DMS153 (cell line): ENCODE measurements at regions not wholly inside any gene's neighbourhood (a gene's known extent, or its start where the extent isn't known, plus 50 kb on each side); places are given as distances from the start of the nearest gene placed in this dataset.
"Not testable (repeated sequence)": the region's sequence is repeated elsewhere in the genome, so short reads cannot be mapped to it uniquely, and the experiment has no call there.

Experiments used
- DNase-seq: peaks from one replicate; lab custom pipeline; 2025; lab: John Stamatoyannopoulos, UW

DNA sequence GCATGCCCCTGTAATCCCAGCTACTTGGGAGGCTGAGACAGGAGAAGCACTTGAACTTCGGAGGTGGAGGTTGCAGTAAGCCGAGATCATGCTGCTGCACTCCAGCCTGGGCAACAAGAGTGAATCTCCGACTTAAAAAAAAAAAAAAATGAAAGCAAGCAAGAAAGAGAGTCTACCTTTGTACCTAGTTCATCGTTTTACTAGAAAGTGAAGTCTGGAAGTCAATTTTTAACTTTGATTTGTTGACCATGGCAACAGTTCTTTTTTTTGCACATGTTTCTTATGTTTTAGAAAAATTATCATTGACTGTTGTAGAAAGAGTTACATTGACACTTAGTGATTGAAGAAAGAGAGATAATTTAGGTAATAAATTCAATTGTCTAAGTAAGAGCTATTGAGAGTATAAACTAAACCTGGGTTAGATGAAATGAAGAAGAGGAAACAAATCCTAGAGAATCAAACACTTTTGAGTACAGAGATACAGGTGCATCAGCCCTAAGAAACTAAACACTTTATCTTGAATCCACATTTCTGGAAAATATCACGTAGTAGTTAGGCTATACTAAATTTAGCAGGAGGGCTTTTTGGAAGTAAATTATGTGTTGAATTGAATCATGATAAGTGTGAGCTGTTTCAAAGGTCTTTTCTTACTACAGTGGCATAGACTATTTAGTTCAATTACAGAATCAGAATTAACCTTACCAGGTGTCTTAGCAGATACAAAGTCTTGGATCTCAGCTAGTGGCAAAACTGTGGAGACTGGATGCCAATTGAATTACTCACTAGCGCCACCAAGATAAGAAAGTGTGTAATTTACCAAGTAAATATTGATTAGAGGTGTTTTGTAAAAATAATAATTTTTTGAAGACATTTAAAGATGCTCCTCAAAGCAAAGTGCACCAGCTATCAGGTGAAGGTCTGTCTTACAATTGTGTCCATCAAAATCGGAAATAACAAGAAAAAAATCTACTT, 303.4 kb upstream of the NRXN1 start:
- DNase-seq = no peak

DNA sequence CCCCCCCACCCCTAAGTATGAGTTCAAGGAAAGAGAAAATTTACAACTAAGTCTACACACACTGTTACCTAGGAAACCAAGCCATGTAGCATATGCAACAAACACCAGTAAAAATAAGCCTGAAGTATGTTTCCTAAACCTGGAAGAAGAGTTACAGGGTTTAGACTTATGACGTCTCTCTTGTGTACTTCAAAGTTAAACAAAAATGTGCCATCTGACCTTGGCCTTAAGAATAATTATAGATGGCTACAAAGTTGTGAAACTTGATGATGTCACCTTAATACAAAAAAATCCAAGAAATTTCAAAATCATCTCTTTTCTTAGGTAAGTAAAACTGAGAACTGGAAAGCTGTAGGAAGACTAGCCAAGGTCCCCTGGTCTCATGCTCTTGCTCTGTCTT, 297.6 kb upstream of the NRXN1 start:
- no peak for DNase-seq

DNA sequence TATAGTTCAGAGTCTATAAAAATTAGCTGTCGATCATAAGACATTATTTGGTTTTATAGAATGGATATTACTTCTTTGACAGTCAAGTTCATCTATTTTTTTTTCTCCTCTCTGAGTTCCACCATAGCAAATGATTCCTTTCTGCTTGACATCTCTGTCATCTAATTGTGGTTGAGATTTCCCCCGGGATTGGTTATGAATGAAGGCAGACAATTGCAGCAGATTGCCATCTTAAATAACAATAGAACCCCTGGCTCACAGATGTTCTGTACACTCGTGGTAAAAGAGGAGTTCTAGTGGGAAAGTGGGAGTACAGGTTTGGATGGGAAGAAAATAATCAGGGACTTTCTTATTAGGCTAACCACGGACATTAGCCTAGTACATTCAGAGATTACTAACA, 292.1 kb upstream of the NRXN1 start:
- no peak for DNase-seq

DNA sequence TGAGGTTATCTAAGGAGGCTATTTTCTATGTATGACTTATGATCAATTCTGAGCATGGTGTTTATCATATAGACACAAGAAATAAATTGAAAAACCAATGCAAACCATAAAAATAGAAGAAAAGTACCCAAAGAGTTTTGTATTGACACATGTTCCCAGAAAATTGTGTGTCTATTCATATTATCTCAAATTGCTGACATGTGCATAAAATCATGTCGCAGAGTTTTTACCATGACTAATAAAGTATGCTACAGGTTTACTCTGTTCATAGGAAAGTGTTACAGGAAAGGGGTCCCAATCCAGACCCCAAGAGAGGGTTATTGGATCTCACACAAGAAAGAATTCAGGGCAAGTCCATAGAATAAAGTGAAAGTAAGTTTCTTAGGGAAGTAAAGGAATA, 290.7 kb upstream of the NRXN1 start:
- DNase-seq = no peak

DNA sequence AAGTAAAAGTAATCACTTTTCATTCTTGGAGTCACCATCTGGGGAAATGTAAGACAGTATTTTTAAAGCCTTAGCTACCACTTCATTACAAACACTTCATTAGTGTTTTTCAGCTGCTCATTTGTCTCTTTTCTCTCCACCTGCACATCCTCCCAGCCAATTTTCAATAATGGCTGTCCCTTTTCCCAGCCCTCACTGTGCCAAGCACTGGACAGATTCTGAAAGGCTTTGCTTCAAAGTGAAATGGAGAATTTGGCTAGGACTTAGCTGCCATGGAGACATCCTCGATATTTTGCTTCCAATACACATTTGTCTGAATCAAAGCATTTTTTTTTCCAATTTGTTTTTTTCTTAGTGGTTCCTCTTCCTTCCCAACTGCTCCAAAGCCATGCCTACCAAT, 272.4 kb upstream of the NRXN1 start:
- no peak for DNase-seq

DNA sequence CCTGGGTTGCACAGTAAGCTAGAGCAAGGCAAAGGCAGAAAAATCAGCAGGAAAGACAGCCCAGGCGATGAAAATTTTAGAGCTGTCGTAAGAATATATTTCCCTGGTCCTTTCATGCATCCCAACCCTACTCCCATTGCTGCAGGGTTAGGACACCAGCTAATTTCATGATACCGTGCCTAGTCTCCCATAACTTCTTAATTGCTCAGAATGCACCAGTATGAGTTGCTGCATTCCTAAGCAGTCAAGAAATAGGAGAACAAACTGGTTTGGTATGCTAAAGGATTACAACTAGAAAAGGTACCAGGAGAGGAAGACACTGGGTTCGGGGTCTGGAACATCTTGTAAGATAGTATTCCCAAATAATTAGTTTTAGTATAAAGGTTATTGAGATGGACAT, 269.4 kb upstream of the NRXN1 start:
- DNase-seq = no peak

DNA sequence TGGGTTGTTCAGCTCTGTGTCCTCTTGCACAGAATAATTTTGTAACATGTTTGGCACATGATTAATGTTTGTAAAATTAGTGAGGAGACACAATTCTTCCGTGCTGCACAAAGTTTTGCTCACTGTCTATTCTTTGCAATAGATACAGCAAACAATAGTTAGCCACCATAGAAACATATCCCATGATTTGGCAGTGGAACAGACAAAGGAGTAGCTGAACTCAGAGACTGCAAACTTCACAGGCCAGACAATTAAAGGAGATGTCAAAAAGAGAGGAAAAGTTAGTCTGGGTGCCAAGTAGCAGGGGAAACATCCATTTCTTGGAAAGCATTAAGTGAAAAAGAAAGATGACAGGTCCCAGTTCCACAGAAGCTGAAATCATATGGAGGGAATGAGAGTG, 267.4 kb upstream of the NRXN1 start:
- no peak for DNase-seq

DNA sequence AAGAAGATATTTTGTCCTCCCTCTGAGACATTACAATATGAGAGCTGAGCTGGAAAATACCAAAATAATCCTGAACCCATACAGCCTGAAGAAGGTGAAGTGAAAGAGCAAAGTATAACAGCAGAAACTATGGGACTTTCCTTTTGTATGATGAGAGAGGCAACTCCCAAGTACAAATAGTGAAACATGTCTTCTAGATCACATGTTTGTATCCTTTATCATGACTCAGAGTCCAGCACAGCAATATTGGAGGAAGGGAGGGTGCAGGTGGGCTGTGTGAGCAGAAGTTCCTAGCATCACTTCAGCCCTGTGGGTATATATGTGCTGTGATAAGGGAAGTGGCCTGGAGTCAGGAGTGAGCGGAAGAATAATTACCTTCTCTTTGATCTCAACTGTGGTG, 265.6 kb upstream of the NRXN1 start:
- DNase-seq = no peak

DNA sequence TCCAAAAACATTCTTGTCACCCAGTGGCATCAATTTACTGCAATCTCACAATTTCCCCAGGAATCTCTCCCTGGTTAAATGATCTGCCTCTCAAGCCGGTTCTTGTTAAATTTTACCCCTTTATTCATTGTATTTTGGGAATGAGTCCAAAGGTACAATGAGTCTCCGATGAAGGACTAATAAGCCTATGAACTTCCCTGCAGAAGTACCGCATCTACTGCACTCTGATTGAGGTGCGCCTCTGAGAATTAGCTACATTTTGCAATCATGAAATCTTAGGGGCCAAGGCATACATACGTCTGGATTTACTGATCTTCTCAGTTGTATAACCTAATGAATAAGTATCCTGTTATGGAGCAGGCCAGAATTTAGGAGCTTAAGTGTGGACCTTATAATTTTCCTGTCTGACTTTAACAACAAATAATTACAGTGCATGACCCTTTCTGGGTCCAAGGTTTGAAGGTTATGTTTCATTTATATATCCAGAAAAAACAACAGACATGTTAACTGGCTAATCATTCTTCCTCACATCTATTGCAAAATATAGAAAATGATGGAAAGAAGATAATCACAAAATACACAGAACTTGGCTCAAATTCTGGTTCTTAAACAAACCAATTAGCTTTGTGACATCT, 261.8 kb upstream of the NRXN1 start:
- DNase-seq = no peak

DNA sequence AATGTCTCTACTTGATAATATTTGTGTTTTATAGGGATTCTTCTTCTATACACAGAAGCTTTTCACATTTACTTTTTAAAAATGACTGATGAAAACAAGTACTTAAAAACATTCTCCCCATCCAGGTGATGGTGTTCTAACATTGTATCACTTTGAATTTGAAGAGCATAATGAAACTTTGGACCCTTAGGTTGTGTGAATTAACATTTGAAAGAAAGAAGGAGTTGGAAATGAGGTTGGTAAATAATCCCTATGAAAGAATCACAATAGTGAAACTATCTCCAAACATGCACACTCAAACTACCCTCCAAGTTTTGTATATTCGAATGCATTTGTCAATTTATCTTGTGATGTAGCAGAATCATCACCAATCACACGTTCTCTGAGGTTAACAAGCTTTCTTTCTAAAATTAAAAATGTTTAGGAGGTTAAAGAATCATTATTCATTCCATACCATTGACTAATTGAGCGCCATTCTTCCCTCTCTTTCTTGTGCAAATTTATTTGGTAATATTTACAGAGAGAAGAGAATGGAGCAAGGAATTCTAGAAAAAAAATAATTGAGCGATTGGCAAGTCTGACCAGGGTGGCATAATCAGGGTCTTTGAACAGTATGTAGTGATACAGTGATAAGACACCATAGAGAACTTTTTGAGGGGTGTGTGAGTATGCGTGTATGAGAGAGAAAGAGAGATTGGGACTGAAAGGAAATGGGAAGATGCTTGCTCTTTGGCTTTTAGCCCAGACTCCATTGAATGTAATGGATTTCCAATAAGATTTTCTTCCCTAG, 260.0 kb upstream of the NRXN1 start:
- no peak for DNase-seq

DNA sequence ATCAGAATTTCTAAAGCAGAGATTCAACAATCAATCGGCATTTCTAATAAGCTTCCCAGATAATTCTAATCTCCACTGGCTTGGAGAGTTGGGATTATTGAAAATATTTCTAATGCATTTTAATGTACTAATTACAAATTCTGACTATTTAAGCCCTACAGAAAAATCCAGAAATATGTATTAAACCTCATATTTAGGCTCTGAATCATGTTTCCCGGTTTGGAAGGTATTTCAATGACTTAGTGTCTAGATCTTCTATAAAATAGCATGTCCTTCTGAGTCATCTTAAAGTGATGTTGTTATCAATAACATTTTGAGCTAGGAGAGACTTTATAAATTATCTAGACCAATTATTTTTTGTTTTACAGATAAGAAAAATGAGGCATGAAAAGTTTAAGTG, 258.8 kb upstream of the NRXN1 start:
- no peak for DNase-seq

DNA sequence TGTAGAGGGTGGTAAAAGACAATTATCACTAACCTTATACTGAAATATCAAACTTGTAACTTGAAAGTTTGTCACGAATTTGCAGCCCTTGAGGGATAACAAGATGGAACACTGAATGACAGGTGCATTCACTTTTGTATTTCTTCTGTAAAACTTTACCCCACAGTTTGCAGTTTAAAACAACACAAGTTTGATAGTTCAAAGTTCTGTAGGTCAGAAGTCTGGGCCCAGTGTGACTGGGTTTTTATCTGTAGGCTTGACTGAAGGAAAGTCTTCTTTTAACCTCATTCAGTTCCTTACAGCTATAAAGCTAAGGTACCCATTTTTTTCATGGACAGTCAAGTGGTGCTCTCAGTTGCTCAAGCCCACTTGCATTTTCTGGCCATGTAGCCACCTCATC, 257.1 kb upstream of the NRXN1 start:
- DNase-seq = no peak

DNA sequence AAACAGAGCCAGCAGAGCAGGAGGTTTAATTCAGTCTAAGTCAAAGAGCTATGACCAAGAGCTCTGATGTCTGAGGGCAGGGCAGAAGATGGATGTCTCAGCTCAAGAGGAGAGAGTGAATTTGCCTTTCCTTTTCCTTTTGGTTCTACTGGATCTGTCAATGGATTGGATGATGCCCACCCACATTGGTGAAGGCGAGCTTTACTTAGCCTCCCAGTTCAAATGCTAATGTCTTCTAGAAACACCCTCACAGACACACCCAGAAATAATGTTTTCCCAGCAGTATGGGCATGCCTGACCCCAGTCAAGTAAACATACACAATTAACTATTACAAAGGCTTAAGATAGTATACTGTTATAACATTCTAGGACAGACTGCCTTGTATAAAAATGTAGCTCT, 236.3 kb upstream of the NRXN1 start:
- DNase-seq = no peak

DNA sequence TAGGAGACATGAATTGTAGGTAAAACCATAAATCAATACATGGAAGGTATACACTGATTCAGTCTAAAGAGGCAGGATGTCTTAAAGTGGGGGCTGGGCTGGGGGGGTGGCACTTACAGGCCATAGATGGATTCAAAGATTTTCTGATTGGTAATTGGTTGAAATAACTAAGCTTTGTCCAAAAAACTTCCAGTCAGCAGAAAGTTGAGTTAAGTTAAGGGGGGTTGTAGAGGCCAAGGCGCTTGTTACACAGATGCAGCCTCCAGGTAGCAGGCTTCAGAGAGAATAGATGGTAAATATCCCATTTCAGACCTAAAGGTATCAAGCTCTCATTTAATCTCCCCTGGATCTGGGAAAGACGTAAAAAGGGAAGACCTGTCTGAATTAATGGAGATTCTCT, 233.6 kb upstream of the NRXN1 start:
- DNase-seq = no peak

DNA sequence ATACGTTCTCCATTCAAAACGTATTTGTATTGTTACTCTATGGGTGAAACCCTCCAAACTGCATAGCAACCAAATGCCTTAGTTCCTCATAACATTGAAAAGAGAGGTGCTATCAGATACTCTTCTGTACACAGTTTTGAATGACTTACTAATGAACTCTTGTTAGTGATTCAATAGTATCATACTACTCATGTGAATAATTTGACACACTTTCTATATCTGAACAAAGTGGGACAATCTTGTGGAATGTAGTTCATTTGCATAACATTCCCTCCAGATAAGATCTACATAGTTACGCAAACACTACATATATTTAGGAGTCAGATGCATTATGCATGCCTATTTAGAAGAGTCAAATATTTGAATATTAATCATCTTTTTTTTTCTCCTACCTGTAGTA, 232.0 kb upstream of the NRXN1 start:
- peak; percentile 82 for DNase-seq

DNA sequence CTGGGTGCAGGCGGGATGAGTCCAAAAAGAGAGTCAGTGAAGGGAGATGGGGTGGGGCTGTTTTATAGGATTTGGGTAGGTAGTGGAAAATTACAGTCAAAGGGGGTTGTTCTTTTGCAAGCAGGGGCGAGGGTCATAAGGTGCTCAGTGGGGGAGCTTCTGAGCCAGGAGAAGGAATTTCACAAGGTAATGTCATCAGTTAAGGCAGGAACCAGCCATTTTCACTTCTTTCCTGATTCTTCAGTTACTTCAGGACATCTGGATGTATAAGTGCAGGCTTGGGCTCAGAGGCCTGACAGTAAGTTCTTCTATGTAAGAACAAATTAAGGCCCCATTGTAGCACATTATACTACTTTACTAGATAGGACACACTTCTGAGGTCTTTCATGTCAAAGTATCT, 231.2 kb upstream of the NRXN1 start:
- not testable (repeated sequence) for DNase-seq

DNA sequence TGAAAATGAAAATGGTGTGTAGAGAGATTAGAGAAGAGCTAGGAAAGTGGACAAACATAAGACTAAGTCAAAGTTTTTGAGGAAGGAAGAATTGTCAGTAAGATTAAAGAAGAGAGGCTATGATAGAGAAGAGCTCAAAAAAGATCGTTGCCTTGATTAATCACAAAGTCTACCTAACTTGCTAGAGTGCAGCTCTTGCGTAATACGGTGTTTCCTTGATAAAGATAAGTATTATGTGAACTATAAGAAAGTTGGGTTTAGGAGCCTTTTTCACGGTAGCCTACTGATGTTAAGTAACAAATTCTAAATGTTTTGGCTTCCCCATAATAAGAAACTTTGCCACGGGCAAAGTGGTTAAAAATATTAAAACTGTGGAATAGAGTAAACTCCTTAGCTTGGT, 226.4 kb upstream of the NRXN1 start:
- DNase-seq = no peak

DNA sequence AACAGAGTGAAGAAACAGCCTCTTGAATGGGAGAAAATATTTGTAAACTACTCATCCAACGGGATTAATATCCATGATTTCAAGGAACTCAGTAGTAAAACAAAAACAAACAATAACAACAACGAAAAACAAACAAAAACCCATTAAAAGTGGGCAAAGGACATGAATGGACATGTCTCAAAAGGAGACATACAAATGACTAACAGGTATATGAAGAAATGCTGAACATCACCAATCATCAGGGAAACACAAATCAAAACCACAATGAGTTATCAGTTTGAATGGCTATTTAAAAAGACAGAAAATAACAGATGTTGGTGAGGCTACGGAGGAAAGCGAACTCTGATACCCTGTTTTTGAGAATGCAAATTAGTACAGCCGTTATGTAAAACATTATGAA, 224.8 kb upstream of the NRXN1 start:
- no peak for DNase-seq

DNA sequence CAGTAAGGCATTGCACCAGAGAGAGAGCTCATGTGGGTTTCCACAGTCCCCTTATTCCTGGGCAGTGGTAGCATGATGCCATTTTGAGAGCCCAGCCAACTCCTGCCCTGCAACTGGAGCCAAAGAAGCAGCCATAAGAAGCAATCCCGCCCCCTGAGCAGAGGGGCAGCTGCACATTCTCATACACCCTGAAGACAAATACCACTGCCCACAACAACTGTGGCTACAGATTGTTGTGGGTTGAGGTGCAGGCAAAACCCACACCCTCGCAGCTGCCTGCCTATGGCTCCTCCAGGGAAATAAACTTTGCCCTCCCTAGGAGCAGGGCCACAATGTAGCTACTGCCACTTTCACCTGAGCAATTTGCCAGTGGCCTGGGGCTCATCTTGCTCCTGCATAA, 219.4 kb upstream of the NRXN1 start:
- no peak for DNase-seq

DNA sequence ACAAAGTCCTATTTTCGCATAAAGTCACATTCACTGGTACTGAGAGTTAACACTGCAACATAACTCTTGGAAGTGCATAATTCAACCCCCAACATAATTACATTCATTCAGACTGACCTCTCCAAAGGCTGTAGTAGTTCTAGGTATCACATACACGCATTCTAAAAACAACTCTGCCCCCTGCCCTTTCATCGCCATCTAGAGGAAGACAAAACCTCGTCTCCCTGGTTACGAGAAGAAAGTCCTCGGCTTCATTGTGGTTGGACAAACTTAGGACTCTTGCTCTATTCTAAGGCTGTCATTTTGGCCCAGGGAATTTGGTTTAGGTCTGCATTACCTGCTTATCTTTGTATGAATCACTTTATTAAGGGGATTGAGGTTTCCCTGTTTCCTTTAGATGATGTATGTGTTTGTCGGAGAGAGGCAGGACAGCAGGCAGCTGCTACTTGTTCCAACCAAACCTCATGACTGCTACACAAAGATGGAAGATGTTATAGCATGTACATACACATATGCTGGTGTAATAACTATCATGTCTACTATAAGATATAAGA, 215.4 kb upstream of the NRXN1 start:
- no peak for DNase-seq

DNA sequence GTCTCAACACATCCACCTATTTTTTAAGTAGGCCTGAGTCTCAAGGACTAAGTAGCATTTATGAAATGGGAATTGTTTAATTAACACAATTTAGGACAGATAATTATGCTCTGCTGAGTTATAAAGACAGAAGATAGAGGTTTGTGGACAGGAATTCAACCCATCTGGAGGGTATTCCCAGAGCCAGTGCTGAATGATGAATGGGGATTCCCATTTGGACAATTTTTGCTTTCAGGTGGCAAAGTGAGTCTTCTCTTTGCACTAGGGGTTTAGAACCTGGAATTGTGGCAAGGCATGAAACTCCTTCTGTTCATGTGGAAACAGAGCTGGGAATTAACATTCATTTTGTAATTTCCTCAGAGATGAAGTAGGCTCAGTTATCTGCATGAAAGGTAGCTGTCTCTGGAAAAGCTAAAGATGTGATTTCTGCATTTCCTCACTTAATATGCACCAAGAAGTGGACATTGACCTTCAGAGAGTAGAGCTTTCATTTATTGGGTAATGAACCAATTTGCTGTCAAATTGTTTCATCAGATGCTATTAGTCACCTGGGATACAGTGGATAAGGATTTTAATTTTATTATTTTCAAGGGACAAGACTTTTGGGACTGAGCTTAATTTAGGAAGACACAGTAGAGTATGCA, 212.1 kb upstream of the NRXN1 start:
- DNase-seq = no peak
